Fibroblast of villous mesenchyme (primary cell): ENCODE measurements at regions not wholly inside any gene's neighbourhood (a gene's known extent, or its start where the extent isn't known, plus 50 kb on each side); places are given as distances from the start of the nearest gene placed in this dataset.

Source experiments
- DNase-seq: peaks from one replicate; pipeline ENCODE4 v3.0.0-alpha.2; 2010; ENCODE audit warnings: low read depth
- H3K4me3 ChIP-seq: 2 replicates; pipeline ENCODE4 v1.5.1; 2011; ENCODE audit warnings: low read depth, mild to moderate bottlenecking, low read length
- CTCF ChIP-seq: IDR thresholded peaks from 2 replicates; pipeline ENCODE4 v1.5.1; 2012; ENCODE audit warnings: low read depth, mild to moderate bottlenecking, low read length; ENCODE audit not compliant: insufficient read depth

- no peak for TF ChIP-seq CTCF
- H3K4me3 ChIP-seq: no peak overlapping the region
- no peak for DNase-seq
These were observed 276.2 kb downstream of the USP25 start for GRCh38 chr21:16005996-16006395.

- TF ChIP-seq CTCF: no peak
- DNase-seq: peak; percentile 2
- no peak overlapping the region for H3K4me3 ChIP-seq
These were observed 278.2 kb downstream of the USP25 start for GRCh38 chr21:16007943-16008342.

GRCh38 chr21:16011719-16012118, 281.9 kb downstream of the USP25 start:
- DNase-seq: no peak
- H3K4me3 ChIP-seq: no peak overlapping the region
- no peak for TF ChIP-seq CTCF

GRCh38 chr21:16013570-16013969, 283.8 kb downstream of the USP25 start:
- no peak for TF ChIP-seq CTCF
- DNase-seq: peak; percentile 11
- H3K4me3 ChIP-seq: no peak overlapping the region

- no peak for TF ChIP-seq CTCF
- H3K4me3 ChIP-seq: no peak overlapping the region
- DNase-seq: no peak
These were observed 291.1 kb downstream of the USP25 start for GRCh38 chr21:16020878-16021277.

- TF ChIP-seq CTCF: no peak
- no peak overlapping the region for H3K4me3 ChIP-seq
- no peak for DNase-seq
These were observed 292.3 kb downstream of the USP25 start for GRCh38 chr21:16022116-16022515.

GRCh38 chr21:16022921-16023320, 293.1 kb downstream of the USP25 start:
- DNase-seq: no peak
- no peak for TF ChIP-seq CTCF
- H3K4me3 ChIP-seq: no peak overlapping the region
